ENCODE measurements at regions not wholly inside any gene's neighbourhood (a gene's known extent, or its start where the extent isn't known, plus 50 kb on each side); places are given as distances from the start of the nearest gene placed in this dataset.
A peak's percentile ranks its signal among the peaks of the same experiment; 100 is the strongest.

DNA sequence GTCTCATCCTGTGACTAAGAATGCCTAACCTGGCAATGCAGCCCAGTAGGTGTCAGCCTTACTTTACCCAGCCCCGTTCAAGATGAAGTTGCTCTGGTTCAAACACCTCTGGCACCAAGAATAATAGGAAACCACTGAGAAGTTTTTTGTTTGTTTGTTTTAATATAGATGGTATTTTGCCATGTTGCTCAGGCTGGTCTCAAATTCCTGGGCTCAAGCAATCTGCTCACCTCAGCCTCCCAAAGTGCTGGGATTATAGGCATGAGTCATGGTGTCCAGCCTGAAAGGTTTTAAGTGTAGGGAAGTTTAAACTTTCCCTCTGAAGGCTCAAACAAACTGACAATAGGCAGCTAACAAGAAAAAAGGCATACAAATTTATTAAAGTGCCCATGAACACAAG, 51.2 kb upstream of the ABCC4 start:
- no peak for DNase-seq (ENCODE audit: low read depth in 2 of 2)

DNA sequence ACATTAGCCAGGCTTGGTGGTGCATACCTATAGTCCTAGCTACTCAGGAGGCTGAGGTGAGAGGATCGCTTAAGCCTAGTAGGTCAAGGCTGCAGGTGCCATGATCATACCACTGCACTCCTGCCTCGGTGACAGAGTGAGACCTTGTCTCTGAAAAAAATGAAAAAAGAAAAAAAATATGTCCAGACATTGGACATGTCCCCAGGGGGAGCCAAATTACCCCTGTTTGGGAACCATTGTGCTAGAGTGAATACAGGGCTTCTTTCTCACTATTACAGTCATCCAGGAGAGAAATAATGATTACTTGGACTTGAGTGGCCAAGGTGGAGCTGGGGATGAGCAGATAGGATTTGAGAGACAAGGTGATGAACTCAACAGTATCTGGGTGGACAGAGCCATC, 52.9 kb upstream of the ABCC4 start:
- DNase-seq (ENCODE audit: low read depth in 2 of 2) = no peak

DNA sequence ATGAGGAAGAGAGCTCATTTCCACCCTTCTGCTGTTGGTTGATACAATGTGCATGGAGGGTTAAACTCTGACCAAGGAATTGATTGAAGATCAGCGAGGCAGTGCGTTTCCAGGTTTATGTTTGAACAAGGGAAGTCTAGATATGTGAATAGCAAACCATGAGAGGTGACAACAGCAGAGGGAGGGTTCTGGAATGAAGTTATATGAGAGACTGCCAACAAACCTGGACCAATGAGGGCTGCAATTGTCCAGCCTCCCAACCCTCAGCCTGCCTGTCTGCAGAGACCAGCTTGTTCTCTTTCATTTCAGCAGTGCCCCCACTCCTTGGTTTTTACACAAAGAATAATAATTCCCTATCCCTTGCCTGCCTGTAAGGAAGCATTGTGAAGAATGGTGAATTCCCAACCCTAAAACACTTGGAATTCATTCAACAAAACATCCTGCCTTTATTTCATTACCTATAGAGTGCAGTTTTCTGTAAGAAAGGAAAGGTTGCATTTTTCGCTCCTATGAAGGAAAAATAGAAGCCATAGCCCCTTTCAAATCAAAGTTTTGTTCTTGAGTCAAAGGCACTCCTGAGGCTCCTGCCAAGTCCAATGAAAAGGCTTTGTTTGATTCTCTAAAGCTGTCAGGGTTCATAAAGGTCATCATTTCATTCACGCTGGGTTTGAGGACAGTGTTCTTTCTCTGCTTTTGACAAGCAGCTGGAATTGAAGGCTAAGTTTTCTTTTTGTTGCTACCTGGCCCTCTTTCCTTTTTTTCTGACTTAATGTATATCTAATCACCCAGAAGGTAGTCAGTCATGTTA, 53.6 kb upstream of the ABCC4 start:
- DNase-seq (ENCODE audit: low read depth in 2 of 2) = no peak

GRCh38 chr13:95355494-95355893, 54.2 kb upstream of the ABCC4 start:
- DNase-seq (ENCODE audit: low read depth in 2 of 2) = no peak

GRCh38 chr13:95356916-95357315, 55.7 kb upstream of the ABCC4 start:
- no peak for DNase-seq (ENCODE audit: low read depth in 2 of 2)

- DNase-seq (ENCODE audit: low read depth in 2 of 2) = no peak
Observed at GRCh38 chr13:95357875-95358274, 56.6 kb upstream of the ABCC4 start.

DNA sequence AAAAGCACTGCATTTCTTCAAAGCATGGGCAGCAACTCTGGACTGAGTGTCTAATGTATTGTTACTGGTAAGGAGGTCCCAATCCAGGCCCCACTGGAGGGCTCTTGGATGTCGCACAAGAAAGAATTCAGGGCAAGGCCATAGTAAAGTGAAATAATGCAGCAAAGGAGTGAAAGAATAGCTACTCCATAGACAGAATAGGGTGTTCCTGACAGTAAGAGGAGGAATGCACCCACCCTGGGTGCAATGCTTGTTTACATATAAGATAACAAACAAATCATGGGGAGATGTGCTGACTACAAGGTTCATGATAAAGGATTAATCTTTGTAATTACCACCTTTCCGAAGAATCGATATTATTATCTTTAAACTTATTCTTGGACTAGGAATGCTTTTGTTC, 58.8 kb upstream of the ABCC4 start:
- DNase-seq (ENCODE audit: low read depth in 2 of 2) = no peak

GRCh38 chr13:95360464-95361097, 59.3 kb upstream of the ABCC4 start:
- no peak for DNase-seq (ENCODE audit: low read depth in 2 of 2)

DNA sequence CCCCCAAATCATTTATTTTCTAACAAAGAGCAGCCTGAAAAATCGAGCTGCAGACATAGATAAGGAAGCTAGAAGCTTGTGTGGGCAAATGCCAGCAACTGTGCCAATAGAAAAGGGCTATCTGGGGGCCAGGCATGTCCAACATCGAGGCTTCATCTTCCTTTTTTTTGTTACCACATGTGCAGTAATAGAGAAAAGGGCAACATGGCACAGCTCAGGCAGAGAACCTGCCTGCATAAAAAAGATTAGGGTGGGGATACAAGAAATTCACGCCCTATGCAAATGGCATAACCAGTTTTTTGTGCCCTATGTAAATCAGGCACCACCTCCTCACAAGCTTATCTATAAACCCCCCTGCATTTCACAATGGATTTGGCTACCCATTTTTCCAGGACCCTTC, 60.4 kb upstream of the ABCC4 start:
- DNase-seq (ENCODE audit: low read depth in 2 of 2) = no peak

DNA sequence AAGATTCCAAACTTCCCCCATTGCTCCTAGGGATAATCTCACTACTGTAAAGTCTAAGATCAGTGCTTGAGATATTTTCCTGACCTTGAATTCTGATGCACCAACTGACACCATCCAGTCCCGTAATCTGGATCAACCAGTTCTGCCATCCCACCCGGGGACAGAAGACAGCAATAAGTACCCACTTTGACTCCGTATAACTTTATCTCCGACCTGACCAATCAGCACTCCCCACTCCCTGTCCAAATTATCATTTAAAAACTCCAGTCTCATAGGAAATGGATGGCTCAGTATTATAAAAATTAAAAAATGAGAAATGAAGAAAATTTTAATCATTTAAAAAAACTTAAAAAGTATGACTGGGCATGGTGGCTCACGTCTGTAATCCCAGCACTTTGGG, 61.4 kb upstream of the ABCC4 start:
- DNase-seq (ENCODE audit: low read depth in 2 of 2) = no peak

- DNase-seq (ENCODE audit: low read depth in 2 of 2) = no peak
Observed at GRCh38 chr13:95367309-95367843, 66.1 kb upstream of the ABCC4 start.

DNA sequence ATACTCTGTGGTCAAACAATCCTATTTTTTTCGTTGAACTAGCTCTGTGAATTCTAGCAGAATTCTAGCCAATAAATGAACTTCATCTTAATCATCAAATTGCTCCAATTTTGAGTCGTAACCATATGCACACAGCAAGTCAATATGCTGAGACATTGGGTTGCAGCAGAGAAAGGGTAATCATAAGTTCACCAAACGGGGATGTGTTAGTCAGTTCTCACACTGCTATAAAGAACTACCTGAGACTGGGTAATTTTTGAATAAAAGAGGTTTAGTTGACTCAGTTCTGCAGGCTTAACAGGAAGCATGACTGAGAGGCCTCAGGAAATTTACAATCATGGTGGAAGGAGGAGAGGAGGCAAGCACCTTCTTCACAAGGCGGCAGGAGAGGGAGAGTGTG, 67.7 kb upstream of the ABCC4 start:
- no peak for DNase-seq (ENCODE audit: low read depth in 2 of 2)

- no peak for DNase-seq (ENCODE audit: low read depth in 2 of 2)
Observed at GRCh38 chr13:95375706-95376105, 74.5 kb upstream of the ABCC4 start.

DNA sequence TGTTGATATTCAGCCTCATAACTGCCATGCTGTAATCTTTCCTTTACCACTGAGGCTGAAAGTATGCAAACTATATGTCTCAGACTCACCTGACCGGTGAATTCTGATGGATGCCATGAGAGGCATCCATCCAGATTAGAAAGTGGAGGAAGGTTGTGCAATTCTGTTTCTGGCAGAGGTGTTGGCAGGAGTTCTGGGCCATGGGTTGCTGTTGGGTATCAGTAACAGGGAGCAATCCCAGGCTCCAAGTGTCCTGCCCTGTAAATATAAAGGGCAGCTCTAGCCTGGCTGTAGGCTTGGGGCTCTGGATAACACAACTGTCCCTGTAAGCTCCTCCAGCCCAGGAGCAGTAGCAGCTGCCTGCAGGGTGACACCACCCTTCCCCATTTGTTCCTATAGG, 77.4 kb upstream of the ABCC4 start:
- DNase-seq (ENCODE audit: low read depth in 2 of 2) = no peak

DNA sequence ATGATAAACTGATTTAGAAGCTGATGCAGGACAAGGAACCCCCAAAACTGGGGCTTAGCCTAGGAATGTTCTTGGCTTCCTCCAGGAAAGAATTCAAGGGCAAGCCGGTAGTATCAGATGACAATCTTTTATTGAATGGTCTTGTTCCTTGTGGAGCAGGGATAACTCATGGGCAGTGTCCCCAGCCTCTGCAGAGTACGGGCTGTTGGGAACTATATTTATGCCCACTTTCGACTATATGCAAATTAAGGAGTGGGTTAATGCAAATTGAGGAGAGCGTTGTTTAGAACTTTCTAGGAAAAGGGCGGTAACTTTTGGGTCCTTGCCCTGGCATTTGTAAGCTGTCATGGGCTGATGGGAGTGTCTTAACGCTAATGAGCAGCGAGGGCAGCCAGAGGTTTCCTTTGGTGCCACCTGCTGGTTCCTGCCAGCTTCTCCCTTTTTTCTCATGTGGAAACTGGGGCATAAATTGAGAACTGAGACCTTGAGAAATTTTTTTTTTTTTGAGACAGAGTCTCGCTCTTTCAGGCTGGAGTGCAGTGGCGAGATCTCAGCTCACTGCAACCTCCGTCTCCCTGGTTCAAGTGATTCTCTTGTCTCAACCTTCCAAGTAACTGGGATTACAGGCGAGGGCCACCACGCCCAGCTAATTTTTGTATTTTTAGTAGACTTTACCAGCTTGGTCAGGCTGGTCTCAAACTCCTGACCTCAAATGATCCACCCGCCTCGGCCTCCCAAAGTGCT, 79.4 kb upstream of the ABCC4 start:
- peak; percentile 47 to 57 for DNase-seq (ENCODE audit: low read depth in 2 of 2)

GRCh38 chr13:95381212-95381527, 79.9 kb upstream of the ABCC4 start:
- no peak for DNase-seq (ENCODE audit: low read depth in 2 of 2)

GRCh38 chr13:95382411-95382810, 81.2 kb upstream of the ABCC4 start:
- DNase-seq (ENCODE audit: low read depth in 2 of 2) = no peak

DNA sequence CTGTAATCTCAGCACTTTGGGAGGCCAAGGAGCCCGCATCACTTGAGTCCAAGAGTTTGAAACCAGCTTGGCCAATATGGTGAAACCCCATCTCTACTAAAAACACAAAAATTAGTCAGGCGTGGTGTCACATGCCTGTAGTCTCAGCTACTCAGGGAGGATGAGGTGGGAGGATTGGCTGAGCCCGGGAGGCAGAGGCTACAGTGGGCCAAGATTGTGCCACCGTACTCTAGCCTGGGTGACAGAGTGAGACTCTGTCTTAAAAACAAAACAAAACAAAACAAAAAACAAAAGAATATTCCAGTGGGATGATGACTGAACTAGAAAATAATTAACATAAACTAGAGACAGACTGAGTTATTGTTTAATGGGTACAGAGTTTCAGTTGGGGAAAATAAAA, 81.7 kb upstream of the ABCC4 start:
- DNase-seq (ENCODE audit: low read depth in 2 of 2) = no peak

- no peak for DNase-seq (ENCODE audit: low read depth in 2 of 2)
Observed at GRCh38 chr13:95385373-95385772, 84.1 kb upstream of the ABCC4 start.

DNA sequence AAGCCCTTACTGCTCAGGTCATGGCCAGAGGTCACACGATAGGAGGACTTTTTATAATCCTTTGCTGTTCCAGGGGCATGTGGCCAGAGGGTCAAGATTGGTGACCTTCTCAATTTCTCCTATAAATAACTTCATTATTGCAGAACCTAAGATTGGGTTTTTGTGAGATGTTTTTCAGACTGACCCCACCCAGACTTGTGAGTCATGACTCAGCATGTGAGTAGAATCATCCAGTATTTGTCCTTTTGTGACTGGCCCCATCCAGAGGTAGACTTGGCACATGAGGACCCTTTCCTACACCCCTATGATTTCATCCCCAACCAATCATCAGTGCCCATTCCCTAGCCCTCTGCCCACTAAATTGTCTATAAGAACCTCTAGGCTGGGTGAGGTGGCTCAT, 84.5 kb upstream of the ABCC4 start:
- DNase-seq (ENCODE audit: low read depth in 2 of 2) = no peak

DNA sequence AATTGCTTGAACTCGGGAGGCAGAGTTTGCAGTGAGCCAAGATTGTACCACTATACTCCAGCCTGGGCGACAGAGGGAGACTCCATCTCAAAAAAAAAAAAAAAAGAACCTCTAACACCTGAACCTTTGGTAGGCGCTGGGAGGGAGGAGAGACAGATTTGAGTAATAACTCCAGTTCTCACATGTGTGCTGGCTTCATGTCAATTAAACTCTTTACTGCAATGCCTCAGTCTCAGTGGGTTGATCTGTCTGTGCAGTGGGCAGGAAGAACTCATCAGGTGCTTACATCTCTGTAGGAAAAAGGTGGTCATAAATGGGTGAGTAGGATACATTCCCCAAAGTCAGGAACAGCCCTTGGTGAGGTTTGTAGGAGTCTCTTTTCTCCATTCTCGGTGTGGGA, 85.1 kb upstream of the ABCC4 start:
- DNase-seq (ENCODE audit: low read depth in 2 of 2) = no peak

DNA sequence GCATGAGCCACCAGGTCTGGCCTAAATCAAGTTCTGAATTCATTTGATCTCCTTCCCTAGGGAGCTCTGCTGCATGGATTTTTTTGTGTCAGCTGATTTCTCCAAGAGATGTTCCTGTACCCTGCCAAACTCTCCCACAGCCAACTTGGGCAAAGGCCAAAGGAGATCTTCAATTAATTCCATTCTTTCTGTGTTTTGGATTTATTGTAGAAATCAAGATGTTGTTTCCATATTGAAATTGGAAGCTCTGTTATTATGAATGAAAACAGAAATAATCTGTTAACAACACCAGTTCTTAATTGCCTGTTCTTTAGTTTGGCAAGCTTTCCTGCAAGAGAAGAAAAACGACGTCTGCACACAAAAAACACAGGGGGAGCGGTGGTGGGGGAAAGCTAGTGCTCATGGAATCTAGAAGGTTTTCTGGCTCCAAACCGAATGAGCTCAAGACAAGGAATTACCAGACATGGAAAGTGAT, 86.5 kb upstream of the ABCC4 start:
- DNase-seq (ENCODE audit: low read depth in 2 of 2) = no peak
